Vagina (tissue), 2 donors: ENCODE measurements at regions not wholly inside any gene's neighbourhood (a gene's known extent, or its start where the extent isn't known, plus 50 kb on each side); places are given as distances from the start of the nearest gene placed in this dataset.

Source experiments
- CTCF ChIP-seq, 3 experiments: fragments of 450-650 bp in 2 of 3; fragments of 200-600 bp in 1 of 3; sonication (generic) in 1 of 3; IDR thresholded peaks; one replicate each; pipeline ENCODE4 v1.5.1; 2017 to 2019; ENCODE audit warnings: antibody characterized with exemption in 3 of 3, mild to moderate bottlenecking in 2 of 3, moderate library complexity in 2 of 3
- POLR2A ChIP-seq, 2 donors: fragments of 450-650 bp; IDR thresholded peaks; one replicate each; pipeline ENCODE4 v1.6.1; 2017; ENCODE audit warnings: antibody characterized with exemption in 2 of 2, mild to moderate bottlenecking in 2 of 2, moderate library complexity in 2 of 2
- POLR2AphosphoS5 ChIP-seq, 2 donors: sonication (generic); formaldehyde crosslinking; IDR thresholded peaks; one replicate each; pipeline ENCODE4 v1.9.0; 2017; ENCODE audit warnings: antibody characterized with exemption in 2 of 2, mild to moderate bottlenecking in 2 of 2, low read depth in 1 of 2; ENCODE audit not compliant: insufficient read depth in 1 of 2

GRCh38 chr5:169424279-169424655 is 123.3 kb upstream of the SLIT3 start:
- TF ChIP-seq CTCF (IDR thresholded peaks at IDR 0.05) (no peak), POLR2A (IDR thresholded peaks at IDR 0.05) (no peak), POLR2AphosphoS5 (IDR thresholded peaks at IDR 0.05; ENCODE audit: insufficient read depth in 1 of 2, low read depth in 1 of 2) (no peak)
